Left forelimb (tissue), 1 donor: ENCODE measurements at regions not wholly inside any gene's neighbourhood (a gene's known extent, or its start where the extent isn't known, plus 50 kb on each side); places are given as distances from the start of the nearest gene placed in this dataset.

Experiments used
- DNase-seq: peaks from one replicate; pipeline ENCODE4 v3.0.0-alpha.2; 2018; ENCODE audit warnings: low spot score

- DNase-seq = no peak
Measured at GRCh38 chr4:13047591-13047990, 436.5 kb downstream of the RAB28 start.

GRCh38 chr4:13036841-13037240 lies 447.3 kb downstream of the RAB28 start:
- no peak for DNase-seq

GRCh38 chr4:13032936-13033335 lies 451.2 kb downstream of the RAB28 start:
- no peak for DNase-seq

GRCh38 chr4:13024147-13025105 lies 459.7 kb downstream of the RAB28 start:
- DNase-seq = no peak

- no peak for DNase-seq
Measured at GRCh38 chr4:13007802-13008470, 476.2 kb downstream of the RAB28 start.

- no peak for DNase-seq
Measured at GRCh38 chr4:12993923-12994322, 490.2 kb downstream of the RAB28 start.

GRCh38 chr4:12987284-12987683 lies 496.9 kb downstream of the RAB28 start:
- DNase-seq = no peak

GRCh38 chr4:12979797-12980196 lies 504.3 kb downstream of the RAB28 start:
- DNase-seq = no peak

- DNase-seq = no peak
Measured at GRCh38 chr4:12978310-12978709, 505.8 kb downstream of the RAB28 start.

- no peak for DNase-seq
Measured at GRCh38 chr4:12975511-12975910, 508.6 kb downstream of the RAB28 start.

- DNase-seq = no peak
Measured at GRCh38 chr4:12973522-12973921, 510.6 kb downstream of the RAB28 start.

GRCh38 chr4:12968345-12968744 lies 515.8 kb downstream of the RAB28 start:
- DNase-seq = no peak

GRCh38 chr4:12966726-12967125 lies 517.4 kb downstream of the RAB28 start:
- DNase-seq = no peak

GRCh38 chr4:12965334-12965733 lies 518.8 kb downstream of the RAB28 start:
- DNase-seq = no peak

GRCh38 chr4:12963912-12964311 lies 520.2 kb downstream of the RAB28 start:
- no peak for DNase-seq

GRCh38 chr4:12963291-12963690 lies 520.8 kb downstream of the RAB28 start:
- no peak for DNase-seq

- no peak for DNase-seq
Measured at GRCh38 chr4:12961713-12962112, 522.4 kb downstream of the RAB28 start.

GRCh38 chr4:12958436-12958835 lies 525.7 kb downstream of the RAB28 start:
- DNase-seq = no peak

GRCh38 chr4:12957108-12957507 lies 527.0 kb downstream of the RAB28 start:
- DNase-seq = no peak

GRCh38 chr4:12956026-12956425 lies 528.1 kb downstream of the RAB28 start:
- no peak for DNase-seq

- DNase-seq = no peak
Measured at GRCh38 chr4:12949719-12950490, 534.2 kb downstream of the RAB28 start.

GRCh38 chr4:12943069-12943468 lies 541.1 kb downstream of the RAB28 start:
- no peak for DNase-seq
